B cell (primary cell): ENCODE measurements at regions not wholly inside any gene's neighbourhood (a gene's known extent, or its start where the extent isn't known, plus 50 kb on each side); places are given as distances from the start of the nearest gene placed in this dataset.

Experiments used
- ATAC-seq: fragments of 200-7000 bp; cut with Tn5 transposase; one replicate; pipeline ENCODE4 v1.10.0; 2021; ENCODE audit warnings: low read depth, mild to moderate bottlenecking, moderate number of reproducible peaks, moderate library complexity
- CTCF ChIA-PET: fragments of 350-600 bp; sonication (Branson Sonifier 250); formaldehyde crosslinking; loops from one replicate; lab custom pipeline; 2021; ENCODE audit warnings: antibody characterized with exemption, inconsistent platforms; lab: Charles Lee
- POLR2A ChIA-PET: fragments of 350-600 bp; sonication (Branson Sonifier 250); formaldehyde crosslinking; loops from one replicate; lab custom pipeline; 2021; ENCODE audit warnings: antibody characterized with exemption; lab: Charles Lee
- DNase-seq: peaks from one replicate; pipeline ENCODE4 v3.0.0; 2013
- H2AFZ ChIP-seq: 2 replicates; pipeline ENCODE4 v1.6.1; 2012; ENCODE audit warnings: mild to moderate bottlenecking, low read depth, low read length; ENCODE audit not compliant: insufficient read depth, poor library complexity, severe bottlenecking
- H3K27ac ChIP-seq, 2 donors: 1 replicate in 1 of 2; 2 replicates in 1 of 2; pipeline ENCODE4 v1.5.1; 2012 to 2013; ENCODE audit warnings: low read length in 2 of 2, mild to moderate bottlenecking in 2 of 2, moderate library complexity in 1 of 2
- H3K27me3 ChIP-seq, 4 experiments: fragments of 200-600 bp in 1 of 4; sonication (generic) in 1 of 4; replicated peaks in 1 of 4; 1 replicate in 2 of 4; 2 replicates in 2 of 4; pipeline versions ENCODE4 v1.6.1 to v1.7.0; 2013 to 2016; ENCODE audit warnings: low read length in 3 of 4, mild to moderate bottlenecking in 2 of 4, mixed read lengths in 1 of 4, moderate library complexity in 1 of 4; ENCODE audit not compliant: insufficient read depth in 4 of 4, control insufficient read depth in 3 of 4; ENCODE audit errors: control extremely low read depth in 1 of 4
- H3K36me3 ChIP-seq, 2 experiments: replicated peaks in 1 of 2; 1 replicate in 1 of 2; 2 replicates in 1 of 2; pipeline versions ENCODE4 v1.6.1 to v1.7.1; 2013; ENCODE audit warnings: low read length in 1 of 2; ENCODE audit not compliant: insufficient read depth in 2 of 2, control insufficient read depth in 1 of 2; ENCODE audit errors: control extremely low read depth in 1 of 2, extremely low read depth in 1 of 2
- H3K4me1 ChIP-seq, 2 donors: fragments of 200-600 bp in 1 of 2; sonication (generic) in 1 of 2; 1 replicate in 1 of 2; 2 replicates in 1 of 2; pipeline versions ENCODE4 v1.5.1 to v1.6.1; 2013 to 2017; ENCODE audit warnings: low read length in 2 of 2; ENCODE audit not compliant: control insufficient read depth in 2 of 2, insufficient read depth in 2 of 2
- H3K4me2 ChIP-seq: replicated peaks from 2 replicates; pipeline ENCODE3; 2012; ENCODE audit warnings: mild to moderate bottlenecking, low read depth, low read length; ENCODE audit not compliant: poor library complexity, severe bottlenecking
- H3K4me3 ChIP-seq, 5 experiments: fragments of 200-600 bp in 1 of 5; sonication (generic) in 1 of 5; 1 replicate in 3 of 5; 2 replicates in 2 of 5; pipeline versions ENCODE4 v1.5.1 to v1.7.0; 2011 to 2016; ENCODE audit warnings: low read length in 4 of 5, mild to moderate bottlenecking in 4 of 5, low read depth in 2 of 5, control low read depth in 1 of 5, moderate library complexity in 1 of 5; ENCODE audit not compliant: insufficient read depth in 1 of 5; ENCODE audit errors: control extremely low read depth in 1 of 5, extremely low read depth in 1 of 5
- H3K79me2 ChIP-seq: fragments of 200-600 bp; sonication (generic); one replicate; pipeline ENCODE4 v1.6.0; 2016; ENCODE audit warnings: low read length; ENCODE audit not compliant: control insufficient read depth, insufficient read depth
- H3K9ac ChIP-seq: fragments of 200-600 bp; sonication (generic); 2 replicates; pipeline ENCODE4 v1.6.1; 2017; ENCODE audit warnings: mild to moderate bottlenecking, low read length, moderate library complexity
- H3K9me3 ChIP-seq, 3 donors: one replicate each; pipeline versions ENCODE4 v1.6.1 to v1.7.1; 2013; ENCODE audit warnings: low read length in 2 of 3; ENCODE audit not compliant: control insufficient read depth in 2 of 3, insufficient read depth in 1 of 3; ENCODE audit errors: control extremely low read depth in 1 of 3
- H4K20me1 ChIP-seq: 2 replicates; pipeline ENCODE4 v1.6.0; 2012; ENCODE audit warnings: mild to moderate bottlenecking, low read length; ENCODE audit not compliant: insufficient read depth, control insufficient read depth, poor library complexity, severe bottlenecking
- H3K27ac Mint-ChIP-seq: one replicate; pipeline ENCODE4 v1.8.0; 2021; ENCODE audit warnings: mixed read lengths
- H3K27me3 Mint-ChIP-seq: one replicate; pipeline ENCODE4 v1.8.0; 2021; ENCODE audit warnings: mixed read lengths
- H3K4me1 Mint-ChIP-seq: one replicate; pipeline ENCODE4 v1.8.0; 2021; ENCODE audit warnings: mixed read lengths
- H3K4me3 Mint-ChIP-seq: one replicate; pipeline ENCODE4 v1.8.0; 2021; ENCODE audit warnings: mixed read lengths
- H3K9me3 Mint-ChIP-seq: one replicate; pipeline ENCODE4 v1.8.0; 2022; ENCODE audit warnings: mixed read lengths; ENCODE audit not compliant: insufficient read depth
- EZH2 ChIP-seq: IDR thresholded peaks from 2 replicates; pipeline ENCODE4 v1.6.1; 2012; ENCODE audit warnings: borderline replicate concordance, low read depth, mild to moderate bottlenecking, moderate library complexity, low read length; ENCODE audit not compliant: insufficient read depth, poor library complexity, severe bottlenecking
- WGBS: methylation state at CpG from one replicate; pipeline ENCODE4 v1.1.5; 2013; ENCODE audit warnings: missing lambda C conversion rate; ENCODE audit not compliant: insufficient coverage; 5-methylcytosine and 5-hydroxymethylcytosine counted together
- intact Hi-C: fragments of 100-400 bp; cut with micrococcal nuclease; formaldehyde crosslinking; loops from one replicate; pipeline ENCODE4 v1.10.0; 2022
- TF ChIP-seq, protein P1 (sequence below): fragments of 200-600 bp; IDR thresholded peaks from one replicate; pipeline ENCODE4 v1.8.0; 2022; ENCODE audit warnings: antibody characterized with exemption, mild to moderate bottlenecking

GRCh38 chr7:16034353-16034752, 347.9 kb upstream of the MEOX2 start:
- Mint-ChIP-seq H3K27me3 (no peaks in the 10 kb centered on the region), H3K4me3 (no peak overlapping the region), H3K27ac (no peak overlapping the region), H3K9me3 (peaks cover 3% of the 10 kb centered on the region), H3K4me1 (no peaks in the 10 kb centered on the region)
- H4K20me1 ChIP-seq, result no peaks in the 10 kb centered on the region
- no peaks in the 10 kb centered on the region for H3K4me1 ChIP-seq
- H2AFZ ChIP-seq, result no peak overlapping the region
- no peak for TF ChIP-seq EZH2
- TF ChIP-seq, protein P1, sequence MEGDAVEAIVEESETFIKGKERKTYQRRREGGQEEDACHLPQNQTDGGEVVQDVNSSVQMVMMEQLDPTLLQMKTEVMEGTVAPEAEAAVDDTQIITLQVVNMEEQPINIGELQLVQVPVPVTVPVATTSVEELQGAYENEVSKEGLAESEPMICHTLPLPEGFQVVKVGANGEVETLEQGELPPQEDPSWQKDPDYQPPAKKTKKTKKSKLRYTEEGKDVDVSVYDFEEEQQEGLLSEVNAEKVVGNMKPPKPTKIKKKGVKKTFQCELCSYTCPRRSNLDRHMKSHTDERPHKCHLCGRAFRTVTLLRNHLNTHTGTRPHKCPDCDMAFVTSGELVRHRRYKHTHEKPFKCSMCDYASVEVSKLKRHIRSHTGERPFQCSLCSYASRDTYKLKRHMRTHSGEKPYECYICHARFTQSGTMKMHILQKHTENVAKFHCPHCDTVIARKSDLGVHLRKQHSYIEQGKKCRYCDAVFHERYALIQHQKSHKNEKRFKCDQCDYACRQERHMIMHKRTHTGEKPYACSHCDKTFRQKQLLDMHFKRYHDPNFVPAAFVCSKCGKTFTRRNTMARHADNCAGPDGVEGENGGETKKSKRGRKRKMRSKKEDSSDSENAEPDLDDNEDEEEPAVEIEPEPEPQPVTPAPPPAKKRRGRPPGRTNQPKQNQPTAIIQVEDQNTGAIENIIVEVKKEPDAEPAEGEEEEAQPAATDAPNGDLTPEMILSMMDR, result no peak
- H3K79me2 ChIP-seq, result no peaks in the 10 kb centered on the region
- H3K4me3 ChIP-seq, result no peak overlapping the region
- WGBS, result 89% methylated on average over 1 of the region's 2 CpGs
- ATAC-seq, result no peak
- DNase-seq, result no peak
- H3K4me2 ChIP-seq, result no peak overlapping the region
- H3K36me3 ChIP-seq, result no peaks in the 10 kb centered on the region
- H3K27ac ChIP-seq, result no peak overlapping the region
- intact Hi-C loops, result no loop called here
- POLR2A ChIA-PET, result no interaction called here
- no peaks in the 10 kb centered on the region for H3K9me3 ChIP-seq
- no peaks in the 10 kb centered on the region for H3K27me3 ChIP-seq
- CTCF ChIA-PET, result no interaction called here
- no peak overlapping the region for H3K9ac ChIP-seq

- ChIA-PET POLR2A (no interaction called here), CTCF (no interaction called here)
- intact Hi-C loops, result no loop called here
- no peaks in the 10 kb centered on the region for H3K27me3 Mint-ChIP-seq
- H3K9me3 Mint-ChIP-seq, result peaks cover 3% of the 10 kb centered on the region
- Histone ChIP-seq H2AFZ (no peak overlapping the region), H3K27me3 (no peaks in the 10 kb centered on the region), H3K9me3 (no peaks in the 10 kb centered on the region), H3K79me2 (no peaks in the 10 kb centered on the region), H3K36me3 (no peaks in the 10 kb centered on the region), H3K4me1 (no peaks in the 10 kb centered on the region), H3K4me3 (no peak overlapping the region), H3K9ac (no peak overlapping the region), H3K4me2 (no peak overlapping the region), H4K20me1 (no peaks in the 10 kb centered on the region), H3K27ac (no peak overlapping the region)
- no CpG with 5 or more reads among the region's 2 CpGs for WGBS
- no peak for ATAC-seq
- no peak overlapping the region for H3K4me3 Mint-ChIP-seq
- no peak for DNase-seq
- H3K4me1 Mint-ChIP-seq, result no peaks in the 10 kb centered on the region
- TF ChIP-seq, protein P1, result no peak
- TF ChIP-seq EZH2, result no peak
- H3K27ac Mint-ChIP-seq, result no peak overlapping the region
Observed at GRCh38 chr7:16033233-16033632, 346.8 kb upstream of the MEOX2 start.
